Astrocyte (in vitro differentiated cells and primary cell): ENCODE measurements at regions not wholly inside any gene's neighbourhood (a gene's known extent, or its start where the extent isn't known, plus 50 kb on each side); places are given as distances from the start of the nearest gene placed in this dataset.

Source experiments
- EZH2 ChIP-seq: IDR thresholded peaks from 2 replicates; pipeline ENCODE4 v1.6.1; 2012; ENCODE audit warnings: mild to moderate bottlenecking, low read length, inconsistent platforms; ENCODE audit not compliant: insufficient read depth
- TF ChIP-seq, protein P1 (sequence below): IDR thresholded peaks from 2 replicates; pipeline ENCODE4 v1.5.1; 2011; ENCODE audit warnings: low read depth, mild to moderate bottlenecking, inconsistent platforms, low read length, moderate library complexity; ENCODE audit not compliant: insufficient read depth

DNA sequence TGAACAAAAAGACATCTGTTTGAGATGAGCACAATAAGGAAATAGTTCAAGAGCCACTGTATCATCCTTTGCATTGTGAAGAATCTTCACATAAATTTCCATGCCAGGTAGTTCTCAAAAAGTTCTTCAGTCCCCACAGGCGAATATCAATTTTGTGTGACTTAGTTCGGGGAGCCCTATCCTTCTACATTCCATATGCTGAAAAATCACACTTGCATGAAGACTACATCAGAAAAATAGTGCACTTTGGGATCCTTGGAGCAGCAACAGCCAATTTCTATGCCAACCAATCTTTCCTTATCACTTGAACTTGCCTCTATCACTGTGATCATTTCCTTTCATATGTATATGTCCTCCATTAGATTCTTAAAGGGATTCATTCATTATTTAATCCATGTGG is 830.6 kb upstream of the POU3F3 start:
- TF ChIP-seq, protein P1, sequence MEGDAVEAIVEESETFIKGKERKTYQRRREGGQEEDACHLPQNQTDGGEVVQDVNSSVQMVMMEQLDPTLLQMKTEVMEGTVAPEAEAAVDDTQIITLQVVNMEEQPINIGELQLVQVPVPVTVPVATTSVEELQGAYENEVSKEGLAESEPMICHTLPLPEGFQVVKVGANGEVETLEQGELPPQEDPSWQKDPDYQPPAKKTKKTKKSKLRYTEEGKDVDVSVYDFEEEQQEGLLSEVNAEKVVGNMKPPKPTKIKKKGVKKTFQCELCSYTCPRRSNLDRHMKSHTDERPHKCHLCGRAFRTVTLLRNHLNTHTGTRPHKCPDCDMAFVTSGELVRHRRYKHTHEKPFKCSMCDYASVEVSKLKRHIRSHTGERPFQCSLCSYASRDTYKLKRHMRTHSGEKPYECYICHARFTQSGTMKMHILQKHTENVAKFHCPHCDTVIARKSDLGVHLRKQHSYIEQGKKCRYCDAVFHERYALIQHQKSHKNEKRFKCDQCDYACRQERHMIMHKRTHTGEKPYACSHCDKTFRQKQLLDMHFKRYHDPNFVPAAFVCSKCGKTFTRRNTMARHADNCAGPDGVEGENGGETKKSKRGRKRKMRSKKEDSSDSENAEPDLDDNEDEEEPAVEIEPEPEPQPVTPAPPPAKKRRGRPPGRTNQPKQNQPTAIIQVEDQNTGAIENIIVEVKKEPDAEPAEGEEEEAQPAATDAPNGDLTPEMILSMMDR = no peak
- no peak for TF ChIP-seq EZH2
